ENCODE measurements at regions not wholly inside any gene's neighbourhood (a gene's known extent, or its start where the extent isn't known, plus 50 kb on each side); places are given as distances from the start of the nearest gene placed in this dataset.
"Not testable (repeated sequence)": the region's sequence is repeated elsewhere in the genome, so short reads cannot be mapped to it uniquely, and the experiment has no call there.

- DNase-seq: not testable (repeated sequence)
Observed at GRCh38 chr15:26029586-26029985, 166.5 kb upstream of the ATP10A start.

GRCh38 chr15:26029146-26029545, 166.0 kb upstream of the ATP10A start:
- DNase-seq: no peak

GRCh38 chr15:26028086-26028740, 165.1 kb upstream of the ATP10A start:
- peak in 10 of 56 donors; percentile 10 to 32 (median 22) for DNase-seq

GRCh38 chr15:26026671-26027070, 163.5 kb upstream of the ATP10A start:
- not testable (repeated sequence) for DNase-seq

GRCh38 chr15:26024241-26024640, 161.1 kb upstream of the ATP10A start:
- DNase-seq: no peak

GRCh38 chr15:26023691-26024090, 160.6 kb upstream of the ATP10A start:
- DNase-seq: no peak

GRCh38 chr15:26023231-26023630, 160.1 kb upstream of the ATP10A start:
- no peak for DNase-seq

- DNase-seq: no peak
Observed at GRCh38 chr15:26020871-26021270, 157.7 kb upstream of the ATP10A start.

GRCh38 chr15:26017665-26018064, 154.5 kb upstream of the ATP10A start:
- DNase-seq: no peak

GRCh38 chr15:26015516-26016075, 152.5 kb upstream of the ATP10A start:
- DNase-seq: no peak

- no peak for DNase-seq
Observed at GRCh38 chr15:26013981-26014380, 150.9 kb upstream of the ATP10A start.

GRCh38 chr15:26011916-26012315, 148.8 kb upstream of the ATP10A start:
- DNase-seq: no peak

- DNase-seq: no peak
Observed at GRCh38 chr15:26007151-26007550, 144.0 kb upstream of the ATP10A start.

GRCh38 chr15:26001201-26001600, 138.1 kb upstream of the ATP10A start:
- DNase-seq: no peak

- no peak for DNase-seq
Observed at GRCh38 chr15:25993506-25993905, 130.4 kb upstream of the ATP10A start.

GRCh38 chr15:25990220-25990619, 127.1 kb upstream of the ATP10A start:
- DNase-seq: peak in 16 of 56 donors; percentile 6 to 59 (median 18)

- no peak for DNase-seq
Observed at GRCh38 chr15:25989327-25989726, 126.2 kb upstream of the ATP10A start.

- not testable (repeated sequence) for DNase-seq
Observed at GRCh38 chr15:25988716-25989115, 125.6 kb upstream of the ATP10A start.

- DNase-seq: peak in 16 of 56 donors; percentile 6 to 46 (median 18)
Observed at GRCh38 chr15:25987638-25988037, 124.5 kb upstream of the ATP10A start.

- no peak for DNase-seq
Observed at GRCh38 chr15:25985165-25985564, 122.0 kb upstream of the ATP10A start.

GRCh38 chr15:25982736-25983135, 119.6 kb upstream of the ATP10A start:
- DNase-seq: no peak

- no peak for DNase-seq
Observed at GRCh38 chr15:25981114-25981513, 118.0 kb upstream of the ATP10A start.

GRCh38 chr15:25972141-25972675, 109.1 kb upstream of the ATP10A start:
- DNase-seq: no peak
